Uterus (tissue), 3 donors: ENCODE measurements at regions not wholly inside any gene's neighbourhood (a gene's known extent, or its start where the extent isn't known, plus 50 kb on each side); places are given as distances from the start of the nearest gene placed in this dataset.

ENCODE experiments used
- DNase-seq, 2 donors: peaks; one replicate each; pipeline ENCODE4 v3.0.0-alpha.2; 2019 to 2020
- H3K27ac ChIP-seq, 2 donors: fragments of 200-600 bp; sonication (generic); 1 replicate in 1 of 2; 2 replicates in 1 of 2; pipeline ENCODE4 v1.5.1; 2016 to 2018
- H3K27me3 ChIP-seq, 2 donors: fragments of 200-600 bp; sonication (generic); one replicate each; pipeline ENCODE4 v1.5.1; 2018 to 2019; ENCODE audit warnings: control low read depth in 1 of 2
- H3K36me3 ChIP-seq, 2 donors: fragments of 200-600 bp; sonication (generic); one replicate each; pipeline ENCODE4 v1.5.1; 2019; ENCODE audit warnings: control low read depth in 1 of 2
- H3K4me1 ChIP-seq, 2 donors: fragments of 200-600 bp; sonication (generic); one replicate each; pipeline ENCODE4 v1.5.1; 2018 to 2019; ENCODE audit warnings: control low read depth in 1 of 2
- H3K4me3 ChIP-seq, 2 donors: fragments of 200-600 bp; sonication (generic); 1 replicate in 1 of 2; 2 replicates in 1 of 2; pipeline ENCODE4 v1.5.1; 2018 to 2019; ENCODE audit warnings: mild to moderate bottlenecking in 1 of 2
- H3K9me3 ChIP-seq, 2 donors: fragments of 200-600 bp; sonication (generic); one replicate each; pipeline ENCODE4 v1.5.1; 2019; ENCODE audit warnings: control low read depth in 1 of 2
- CTCF ChIP-seq, 4 experiments: fragments of 200-600 bp in 2 of 4; fragments of 450-650 bp in 2 of 4; sonication (generic) in 2 of 4; IDR thresholded peaks; one replicate each; pipeline ENCODE4 v1.5.1; 2016 to 2019; ENCODE audit warnings: antibody characterized with exemption in 4 of 4, mild to moderate bottlenecking in 2 of 4, moderate library complexity in 1 of 4
- POLR2A ChIP-seq, 2 donors: fragments of 450-650 bp; IDR thresholded peaks; one replicate each; pipeline ENCODE4 v1.6.1; 2016; ENCODE audit warnings: antibody characterized with exemption in 2 of 2, mild to moderate bottlenecking in 1 of 2, moderate library complexity in 1 of 2
- intact Hi-C: fragments of 100-400 bp; cut with DNase I; formaldehyde crosslinking; loops from one replicate; pipeline ENCODE4 v1.15.1; 2023; ENCODE audit warnings: low total_unique reads
- donor health status: DM: yes; HTN: yes; CAD: no.

- H3K27me3 ChIP-seq, result no peaks in the 10 kb centered on the region
- H3K4me3 ChIP-seq, result no peak overlapping the region
- no peaks in the 10 kb centered on the region for H3K4me1 ChIP-seq
- no peak overlapping the region for H3K27ac ChIP-seq
- no peaks in the 10 kb centered on the region for H3K36me3 ChIP-seq
- intact Hi-C loops, result no loop called here
- no peak for DNase-seq
- TF ChIP-seq POLR2A (IDR thresholded peaks at IDR 0.05) (no peak), CTCF (IDR thresholded peaks at IDR 0.05) (no peak)
- H3K9me3 ChIP-seq, result no peaks in the 10 kb centered on the region
These were observed 166.5 kb downstream of the SUCLG1 start for GRCh38 chr2:84292545-84292944.

GRCh38 chr2:84290537-84290936 is 168.5 kb downstream of the SUCLG1 start:
- Histone ChIP-seq H3K4me3 (no peak overlapping the region), H3K27me3 (no peaks in the 10 kb centered on the region), H3K27ac (no peak overlapping the region), H3K36me3 (no peaks in the 10 kb centered on the region), H3K9me3 (no peaks in the 10 kb centered on the region), H3K4me1 (no peaks in the 10 kb centered on the region)
- no peak for TF ChIP-seq CTCF (IDR thresholded peaks at IDR 0.05)
- DNase-seq, result no peak
- intact Hi-C loops, result no loop called here

GRCh38 chr2:84288293-84288692 is 170.8 kb downstream of the SUCLG1 start:
- no peak for DNase-seq
- H3K9me3 ChIP-seq, result no peaks in the 10 kb centered on the region
- no peaks in the 10 kb centered on the region for H3K36me3 ChIP-seq
- H3K27ac ChIP-seq, result no peak overlapping the region
- intact Hi-C loops, result no loop called here
- H3K4me1 ChIP-seq, result no peaks in the 10 kb centered on the region
- TF ChIP-seq CTCF (IDR thresholded peaks at IDR 0.05), result no peak
- no peak for TF ChIP-seq POLR2A (IDR thresholded peaks at IDR 0.05)
- no peaks in the 10 kb centered on the region for H3K27me3 ChIP-seq
- H3K4me3 ChIP-seq, result no peak overlapping the region

GRCh38 chr2:84286878-84287277 is 172.2 kb downstream of the SUCLG1 start:
- intact Hi-C loops, result no loop called here
- no peaks in the 10 kb centered on the region for H3K27me3 ChIP-seq
- no peak overlapping the region for H3K27ac ChIP-seq
- no peak overlapping the region for H3K4me3 ChIP-seq
- H3K4me1 ChIP-seq, result no peaks in the 10 kb centered on the region
- H3K36me3 ChIP-seq, result no peaks in the 10 kb centered on the region
- no peak for DNase-seq
- no peak for TF ChIP-seq CTCF (IDR thresholded peaks at IDR 0.05)
- TF ChIP-seq POLR2A (IDR thresholded peaks at IDR 0.05), result no peak
- H3K9me3 ChIP-seq, result no peaks in the 10 kb centered on the region

GRCh38 chr2:84285056-84285747 is 173.9 kb downstream of the SUCLG1 start:
- DNase-seq, result no peak
- H3K4me3 ChIP-seq, result no peak overlapping the region
- no peak for TF ChIP-seq CTCF (IDR thresholded peaks at IDR 0.05)
- TF ChIP-seq POLR2A (IDR thresholded peaks at IDR 0.05), result no peak
- H3K36me3 ChIP-seq, result no peaks in the 10 kb centered on the region
- no peaks in the 10 kb centered on the region for H3K9me3 ChIP-seq
- intact Hi-C loops, result no loop called here
- no peak overlapping the region for H3K27ac ChIP-seq
- H3K27me3 ChIP-seq, result no peaks in the 10 kb centered on the region
- no peaks in the 10 kb centered on the region for H3K4me1 ChIP-seq
